ENCODE measurements at regions not wholly inside any gene's neighbourhood (a gene's known extent, or its start where the extent isn't known, plus 50 kb on each side); places are given as distances from the start of the nearest gene placed in this dataset.
"Not testable (repeated sequence)": the region's sequence is repeated elsewhere in the genome, so short reads cannot be mapped to it uniquely, and the experiment has no call there.

DNA sequence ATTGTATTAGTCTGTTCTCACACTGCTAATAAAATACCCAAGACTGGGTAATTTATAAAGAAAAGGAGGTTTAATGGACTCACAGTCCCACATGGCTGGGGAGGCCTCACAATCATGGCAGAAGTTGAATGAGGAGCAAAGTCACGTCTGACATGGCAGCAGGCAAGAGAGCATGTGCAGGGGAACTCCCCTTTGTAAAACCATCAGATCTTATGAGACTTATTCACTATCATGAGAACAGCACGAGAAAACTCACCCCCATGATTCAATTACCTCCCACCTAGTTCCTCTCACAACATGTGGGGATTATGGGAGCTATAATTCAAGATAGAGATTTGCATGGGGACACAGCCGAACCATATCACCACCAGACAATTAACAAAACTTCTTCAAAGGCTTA, 84.4 kb upstream of the ANKRD1 start:
- DNase-seq: not testable (repeated sequence)

- peak; percentile 36 for DNase-seq
Observed at GRCh38 chr10:91006001-91006751, 85.3 kb upstream of the ANKRD1 start.

GRCh38 chr10:91006752-91007346, 86.0 kb upstream of the ANKRD1 start:
- DNase-seq: no peak

GRCh38 chr10:91007655-91008054, 86.8 kb upstream of the ANKRD1 start:
- no peak for DNase-seq

DNA sequence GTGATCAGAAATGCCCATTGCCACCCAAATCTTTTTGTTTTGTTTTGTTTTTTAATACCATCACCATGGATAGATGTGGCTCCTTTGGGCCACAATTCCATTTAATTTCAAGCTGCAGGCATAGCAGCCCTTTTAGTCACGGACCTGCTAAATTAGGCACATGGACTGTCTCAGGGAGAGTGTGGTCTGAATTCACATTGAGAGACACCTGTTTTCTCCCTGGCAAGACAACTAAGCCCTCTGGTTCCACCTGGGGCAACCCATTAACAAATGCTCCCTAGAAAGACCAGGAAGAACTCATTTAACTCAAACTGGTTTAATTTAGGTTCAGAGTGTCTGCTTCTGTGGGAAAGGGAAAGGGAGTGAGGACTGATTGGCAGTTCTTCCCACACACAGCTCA, 88.2 kb upstream of the ANKRD1 start:
- no peak for DNase-seq

DNA sequence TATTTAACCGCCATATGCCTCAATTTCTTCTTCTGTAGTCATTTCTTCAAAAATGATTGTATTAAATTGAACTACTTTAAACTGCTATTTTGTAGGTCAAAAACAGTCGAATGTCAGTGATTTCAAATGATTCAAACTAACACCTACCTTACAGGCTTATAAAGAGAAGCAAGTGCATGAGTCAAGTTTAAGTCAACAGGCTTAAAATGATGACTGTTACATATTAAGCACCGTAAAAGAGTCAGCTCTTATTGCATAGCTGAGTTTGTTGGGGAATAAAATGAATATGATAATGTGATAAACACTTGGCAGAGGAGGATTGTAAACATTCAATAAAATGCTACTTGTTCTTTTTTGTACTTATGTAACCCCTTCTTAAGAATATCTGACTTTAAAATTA, 90.1 kb upstream of the ANKRD1 start:
- no peak for DNase-seq

- DNase-seq: no peak
Observed at GRCh38 chr10:91012502-91012901, 91.6 kb upstream of the ANKRD1 start.

- DNase-seq: no peak
Observed at GRCh38 chr10:91013985-91014384, 93.1 kb upstream of the ANKRD1 start.

DNA sequence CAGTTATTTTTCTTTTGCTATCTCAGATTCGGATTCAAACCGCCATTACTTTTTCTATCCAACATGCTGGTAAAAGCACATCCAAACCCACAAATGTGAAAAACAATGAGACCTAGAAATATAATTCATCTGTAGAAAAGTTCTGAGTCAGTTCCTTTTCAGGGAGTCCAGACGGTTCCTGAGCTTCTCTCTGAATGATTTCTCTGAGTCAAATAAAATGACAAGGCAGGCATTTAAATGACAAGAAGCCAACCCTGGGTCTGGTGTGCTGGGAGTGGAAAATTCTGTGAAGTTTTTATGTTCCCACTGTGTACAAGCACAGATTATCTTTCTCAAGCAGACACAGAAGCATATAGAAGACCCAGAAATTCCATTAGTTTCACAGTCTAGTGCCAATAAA, 96.3 kb upstream of the ANKRD1 start:
- DNase-seq: no peak

DNA sequence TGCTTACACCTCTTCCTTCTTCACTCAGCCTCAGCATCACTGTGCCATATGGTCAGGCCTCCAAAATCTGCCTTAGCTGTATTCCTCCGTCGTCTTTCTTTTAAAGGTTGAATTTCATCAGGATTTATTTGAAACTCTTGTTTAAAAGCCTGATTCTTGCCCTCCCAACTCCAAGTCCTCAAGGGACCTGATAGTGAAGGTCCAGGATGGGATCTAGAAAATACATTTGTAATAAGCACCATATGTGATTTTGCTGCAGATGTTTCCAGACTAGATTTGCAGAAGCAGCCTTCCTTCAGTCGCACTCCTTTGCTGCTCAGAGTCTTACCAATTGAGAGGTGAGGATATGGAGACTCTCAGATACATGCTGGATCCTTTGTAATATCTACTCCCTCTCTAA, 101.0 kb upstream of the ANKRD1 start:
- no peak for DNase-seq

- no peak for DNase-seq
Observed at GRCh38 chr10:91022390-91022789, 101.5 kb upstream of the ANKRD1 start.

GRCh38 chr10:91022924-91023699, 102.2 kb upstream of the ANKRD1 start:
- no peak for DNase-seq

DNA sequence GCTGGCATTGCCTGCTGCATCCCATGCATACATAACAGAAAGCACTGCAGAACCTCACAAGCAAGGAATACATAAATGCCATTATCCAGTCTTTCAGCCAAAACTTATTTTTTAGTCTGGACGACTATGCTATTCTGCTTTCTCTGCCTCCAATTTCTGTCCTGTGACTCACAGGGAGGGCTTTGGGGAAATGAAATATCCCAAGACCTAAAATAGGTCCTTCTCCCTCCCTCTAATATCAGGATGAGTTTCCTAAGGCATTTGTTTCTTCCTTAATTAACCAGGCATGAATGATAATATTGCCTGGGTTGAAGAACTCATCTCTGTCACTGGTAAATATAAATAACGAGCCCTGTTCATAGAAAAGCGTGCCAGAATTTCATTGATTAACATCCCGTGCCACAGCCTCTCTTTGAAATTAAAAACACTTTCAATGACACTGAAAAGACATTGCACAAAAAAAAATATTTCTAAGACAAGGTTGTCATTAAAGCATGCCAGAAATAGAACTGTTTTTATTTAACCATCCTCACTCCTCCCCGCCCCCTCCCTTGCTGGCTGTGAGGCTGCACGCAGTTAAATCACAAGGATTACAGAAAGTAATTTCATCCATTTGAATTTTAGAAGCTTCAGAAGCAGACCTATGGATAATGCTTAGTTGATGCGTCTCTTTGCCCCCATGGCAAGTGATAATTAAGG, 103.0 kb upstream of the ANKRD1 start:
- no peak for DNase-seq

DNA sequence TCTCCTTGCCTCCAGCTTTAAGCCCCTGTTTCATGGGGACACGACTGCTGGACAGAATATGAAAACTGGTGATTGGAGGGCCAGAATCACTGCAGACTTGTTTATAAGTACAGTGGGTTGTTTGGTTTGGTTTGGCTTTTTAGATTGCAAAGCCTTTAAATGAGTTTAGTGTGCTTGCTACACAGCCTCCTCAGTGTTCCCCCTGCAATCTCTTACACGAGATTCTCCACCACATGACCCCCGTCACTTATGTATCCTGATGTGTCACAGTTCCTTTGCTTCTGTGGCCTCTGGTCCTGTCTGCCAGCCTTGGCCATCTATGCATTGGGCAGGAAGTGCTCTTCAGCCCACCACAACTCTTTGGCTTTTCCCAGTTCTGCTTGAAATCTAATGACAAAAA, 103.7 kb upstream of the ANKRD1 start:
- DNase-seq: no peak

- no peak for DNase-seq
Observed at GRCh38 chr10:91032611-91033206, 111.8 kb upstream of the ANKRD1 start.

- DNase-seq: no peak
Observed at GRCh38 chr10:91033324-91033950, 112.5 kb upstream of the ANKRD1 start.

GRCh38 chr10:91034042-91034441, 113.2 kb upstream of the ANKRD1 start:
- DNase-seq: no peak

DNA sequence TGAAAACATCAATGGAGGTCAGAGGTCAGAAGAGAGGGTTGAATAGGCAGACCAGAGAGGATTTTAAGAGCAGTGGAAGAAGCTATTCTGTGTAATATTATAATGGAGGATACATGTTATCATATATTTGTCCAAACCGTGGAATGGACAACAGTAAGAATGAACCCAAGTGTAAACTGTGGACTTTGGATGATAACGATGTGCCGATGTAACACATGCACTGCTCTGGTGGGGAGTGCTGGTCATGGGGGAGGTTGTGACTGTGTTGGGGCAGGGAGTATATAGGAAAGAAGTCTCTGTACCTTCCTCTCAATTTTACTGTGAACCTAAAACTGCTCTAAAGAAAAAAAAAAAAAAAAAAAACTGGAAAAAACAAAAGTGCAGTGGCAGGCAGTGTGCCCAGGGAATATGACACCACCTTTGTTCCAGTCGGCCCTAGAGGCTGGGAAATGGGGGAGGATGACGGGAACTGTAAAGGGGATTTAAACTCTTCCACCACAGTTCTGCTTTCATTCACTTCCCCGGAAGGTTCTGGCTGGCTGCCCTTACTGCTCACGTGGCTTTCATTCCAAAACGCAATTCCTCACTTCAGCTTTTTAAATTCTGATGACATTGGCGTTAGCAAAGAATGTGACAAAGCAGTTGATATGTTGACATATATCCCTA, 113.7 kb upstream of the ANKRD1 start:
- DNase-seq: peak; percentile 31

GRCh38 chr10:91035650-91036292, 114.9 kb upstream of the ANKRD1 start:
- no peak for DNase-seq

- no peak for DNase-seq
Observed at GRCh38 chr10:91036807-91037411, 116.0 kb upstream of the ANKRD1 start.

DNA sequence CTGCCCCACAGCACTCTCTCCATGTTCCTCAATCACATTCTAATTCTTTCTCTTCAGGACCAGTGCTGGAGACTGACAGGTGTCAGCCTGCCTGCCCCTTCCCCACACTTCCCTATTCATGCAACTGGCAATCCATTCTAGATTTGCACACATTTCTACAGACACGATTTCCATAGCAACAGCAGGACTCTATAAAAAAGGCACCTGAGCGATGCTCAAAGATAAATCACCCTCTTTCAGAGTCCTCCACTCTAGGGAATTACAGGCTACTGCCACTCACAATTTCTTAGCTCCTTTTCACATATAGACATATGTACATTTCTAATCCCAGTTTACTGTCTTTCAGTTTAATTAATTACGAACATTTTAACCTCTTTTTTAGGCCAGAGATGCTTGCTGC, 118.1 kb upstream of the ANKRD1 start:
- DNase-seq: no peak
